ENCODE measurements at regions not wholly inside any gene's neighbourhood (a gene's known extent, or its start where the extent isn't known, plus 50 kb on each side); places are given as distances from the start of the nearest gene placed in this dataset.

DNA sequence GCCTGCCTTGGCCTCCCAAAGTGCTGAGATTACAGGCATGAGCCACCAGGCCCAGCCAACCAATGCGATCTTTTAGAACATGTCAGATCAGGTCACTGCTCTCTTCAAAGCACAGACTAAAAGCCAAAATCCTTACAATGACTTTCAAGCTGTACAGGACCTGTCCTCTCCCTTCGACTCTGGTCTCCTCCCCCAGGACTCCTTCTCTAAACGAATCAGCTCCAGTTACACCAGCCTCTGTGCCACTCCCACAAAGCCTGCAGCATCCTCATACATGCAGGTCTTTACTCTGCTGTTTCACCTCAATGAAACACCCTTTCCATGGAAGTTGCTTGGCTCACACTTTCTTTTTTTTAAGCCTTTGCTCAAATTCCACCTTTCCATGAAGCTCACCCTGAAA is 436.0 kb downstream of the METTL4 start:
- DNase-seq (ENCODE audit: low spot score) = no peak
- TF ChIP-seq CTCF (IDR thresholded peaks at IDR 0.05; ENCODE audit: extremely low read depth, missing control alignments) = no peak

- TF ChIP-seq CTCF (IDR thresholded peaks at IDR 0.05; ENCODE audit: extremely low read depth, missing control alignments) = no peak
- DNase-seq (ENCODE audit: low spot score) = no peak
These were observed 432.8 kb downstream of the METTL4 start for GRCh38 chr18:2138552-2138951.

GRCh38 chr18:2139691-2140090 is 431.6 kb downstream of the METTL4 start:
- DNase-seq (ENCODE audit: low spot score) = no peak
- TF ChIP-seq CTCF (IDR thresholded peaks at IDR 0.05; ENCODE audit: extremely low read depth, missing control alignments) = no peak

GRCh38 chr18:2143636-2144035 is 427.7 kb downstream of the METTL4 start:
- no peak for DNase-seq (ENCODE audit: low spot score)
- TF ChIP-seq CTCF (IDR thresholded peaks at IDR 0.05; ENCODE audit: extremely low read depth, missing control alignments) = no peak

DNA sequence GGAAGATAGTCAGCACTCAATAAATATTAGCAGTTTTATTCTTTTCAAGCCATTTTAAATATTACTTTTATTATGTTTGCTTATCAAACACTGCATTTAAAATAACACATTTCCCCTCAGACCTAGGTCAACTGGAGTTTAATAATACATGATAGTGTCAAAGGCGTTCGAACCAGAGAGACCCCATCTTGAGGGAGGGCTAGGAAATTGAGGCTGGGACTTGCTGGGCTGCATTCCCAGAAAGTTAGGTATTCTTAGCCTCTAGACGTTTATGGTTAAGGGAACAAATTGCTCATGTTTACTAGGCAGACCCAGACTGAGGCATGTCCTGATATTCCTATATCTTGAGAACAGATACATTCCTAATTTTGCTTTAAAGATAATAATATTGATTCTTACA is 426.5 kb downstream of the METTL4 start:
- DNase-seq (ENCODE audit: low spot score) = no peak
- TF ChIP-seq CTCF (IDR thresholded peaks at IDR 0.05; ENCODE audit: extremely low read depth, missing control alignments) = no peak

- no peak for TF ChIP-seq CTCF (IDR thresholded peaks at IDR 0.05; ENCODE audit: extremely low read depth, missing control alignments)
- DNase-seq (ENCODE audit: low spot score) = no peak
These were observed 425.2 kb downstream of the METTL4 start for GRCh38 chr18:2146092-2146491.

- DNase-seq (ENCODE audit: low spot score) = no peak
- no peak for TF ChIP-seq CTCF (IDR thresholded peaks at IDR 0.05; ENCODE audit: extremely low read depth, missing control alignments)
These were observed 424.6 kb downstream of the METTL4 start for GRCh38 chr18:2146754-2147153.

All from GM20000 (cell line).